Natural killer cell (primary cell): ENCODE measurements at regions not wholly inside any gene's neighbourhood (a gene's known extent, or its start where the extent isn't known, plus 50 kb on each side); places are given as distances from the start of the nearest gene placed in this dataset.

Experiments used
- ATAC-seq, 3 donors: fragments of 150-1000 bp in 2 of 3; fragments of 200-7000 bp in 1 of 3; cut with Tn5 transposase; 1 replicate in 1 of 3; 2 replicates in 2 of 3; pipeline ENCODE4 v1.10.0; 2021; ENCODE audit warnings: mild to moderate bottlenecking in 2 of 3, moderate library complexity in 2 of 3
- DNase-seq, 2 donors: peaks; one replicate each; pipeline versions ENCODE4 v3.0.0 to v3.0.0-alpha.2; 2013 to 2021; ENCODE audit warnings: mixed read lengths in 1 of 2
- H3K27ac ChIP-seq: one replicate; pipeline ENCODE4 v1.5.1; 2013; ENCODE audit warnings: mild to moderate bottlenecking, low read length
- H3K27me3 ChIP-seq: one replicate; pipeline ENCODE4 v1.6.1; 2013; ENCODE audit warnings: low read length; ENCODE audit not compliant: control insufficient read depth, insufficient read depth
- H3K36me3 ChIP-seq: one replicate; pipeline ENCODE4 v1.6.1; 2013; ENCODE audit warnings: low read length; ENCODE audit not compliant: control insufficient read depth, insufficient read depth
- H3K4me1 ChIP-seq: one replicate; pipeline ENCODE4 v1.6.1; 2013; ENCODE audit warnings: low read length; ENCODE audit not compliant: control insufficient read depth, insufficient read depth
- H3K4me3 ChIP-seq: one replicate; pipeline ENCODE4 v1.5.1; 2013; ENCODE audit warnings: low read length
- H3K9me3 ChIP-seq: one replicate; pipeline ENCODE4 v1.6.1; 2013; ENCODE audit warnings: low read length; ENCODE audit not compliant: control insufficient read depth, insufficient read depth
- H3K27ac Mint-ChIP-seq, 2 donors: one replicate each; pipeline ENCODE4 v1.8.0; 2022; ENCODE audit warnings: mild to moderate bottlenecking in 2 of 2, mixed read lengths in 2 of 2, moderate library complexity in 1 of 2
- H3K27me3 Mint-ChIP-seq, 2 donors: one replicate each; pipeline ENCODE4 v1.8.0; 2022; ENCODE audit warnings: low read depth in 2 of 2, mixed read lengths in 2 of 2
- H3K36me3 Mint-ChIP-seq: one replicate; pipeline ENCODE4 v1.8.0; 2022; ENCODE audit warnings: mixed read lengths
- H3K4me1 Mint-ChIP-seq, 2 donors: one replicate each; pipeline ENCODE4 v1.8.0; 2022; ENCODE audit warnings: mixed read lengths in 2 of 2
- H3K4me3 Mint-ChIP-seq: one replicate; pipeline ENCODE4 v1.8.0; 2022; ENCODE audit warnings: mild to moderate bottlenecking, moderate library complexity, mixed read lengths
- H3K9me3 Mint-ChIP-seq, 2 donors: one replicate each; pipeline ENCODE4 v1.8.0; 2022; ENCODE audit warnings: mixed read lengths in 2 of 2
- WGBS: methylation state at CpG from one replicate; pipeline ENCODE4 v1.1.7; 2013; ENCODE audit warnings: missing lambda C conversion rate; ENCODE audit not compliant: insufficient coverage; 5-methylcytosine and 5-hydroxymethylcytosine counted together
- intact Hi-C: fragments of 100-400 bp; cut with micrococcal nuclease; formaldehyde crosslinking; loops from one replicate; pipeline ENCODE4 v1.14.2; 2022
- TF ChIP-seq, protein P1 (sequence below): fragments of 200-600 bp; IDR thresholded peaks from one replicate; pipeline ENCODE4 v1.8.0; 2022; ENCODE audit warnings: antibody characterized with exemption

DNA sequence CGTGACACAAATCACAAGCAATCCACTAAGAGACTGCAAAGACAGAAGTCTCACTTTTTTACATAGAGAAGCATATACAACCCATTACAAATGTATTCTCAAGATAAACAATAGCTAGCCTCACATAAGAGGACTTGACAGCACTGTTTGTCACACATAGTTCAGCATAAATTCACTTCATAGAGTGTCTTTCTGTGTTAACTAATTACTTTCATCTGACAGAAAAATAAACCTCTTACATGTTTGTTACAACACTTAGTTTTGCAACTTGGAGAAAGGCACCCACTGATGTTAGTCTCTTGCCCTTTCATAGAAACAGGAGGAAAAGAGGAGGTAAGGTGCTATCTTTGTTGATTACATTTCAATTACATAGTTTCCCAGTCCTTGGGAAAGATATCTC is 2221.9 kb upstream of the RAG2 start:
- peaks cover under 1 to 9% of the 10 kb centered on the region in 2 donors for H3K9me3 Mint-ChIP-seq
- no peak overlapping the region for H3K4me3 Mint-ChIP-seq
- ATAC-seq (no peak), DNase-seq (no peak)
- H3K4me3 ChIP-seq: no peak overlapping the region
- H3K27me3 ChIP-seq: no peaks in the 10 kb centered on the region
- 100% methylated on average over 1 of the region's 1 CpG for WGBS
- intact Hi-C loops: no loop called here
- H3K27ac Mint-ChIP-seq: no peak overlapping the region
- no peaks in the 10 kb centered on the region for H3K9me3 ChIP-seq
- H3K27ac ChIP-seq: no peak overlapping the region
- TF ChIP-seq, protein P1, sequence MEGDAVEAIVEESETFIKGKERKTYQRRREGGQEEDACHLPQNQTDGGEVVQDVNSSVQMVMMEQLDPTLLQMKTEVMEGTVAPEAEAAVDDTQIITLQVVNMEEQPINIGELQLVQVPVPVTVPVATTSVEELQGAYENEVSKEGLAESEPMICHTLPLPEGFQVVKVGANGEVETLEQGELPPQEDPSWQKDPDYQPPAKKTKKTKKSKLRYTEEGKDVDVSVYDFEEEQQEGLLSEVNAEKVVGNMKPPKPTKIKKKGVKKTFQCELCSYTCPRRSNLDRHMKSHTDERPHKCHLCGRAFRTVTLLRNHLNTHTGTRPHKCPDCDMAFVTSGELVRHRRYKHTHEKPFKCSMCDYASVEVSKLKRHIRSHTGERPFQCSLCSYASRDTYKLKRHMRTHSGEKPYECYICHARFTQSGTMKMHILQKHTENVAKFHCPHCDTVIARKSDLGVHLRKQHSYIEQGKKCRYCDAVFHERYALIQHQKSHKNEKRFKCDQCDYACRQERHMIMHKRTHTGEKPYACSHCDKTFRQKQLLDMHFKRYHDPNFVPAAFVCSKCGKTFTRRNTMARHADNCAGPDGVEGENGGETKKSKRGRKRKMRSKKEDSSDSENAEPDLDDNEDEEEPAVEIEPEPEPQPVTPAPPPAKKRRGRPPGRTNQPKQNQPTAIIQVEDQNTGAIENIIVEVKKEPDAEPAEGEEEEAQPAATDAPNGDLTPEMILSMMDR: no peak
- no peaks in the 10 kb centered on the region for H3K4me1 ChIP-seq
- no peaks in the 10 kb centered on the region for H3K36me3 Mint-ChIP-seq
- H3K27me3 Mint-ChIP-seq: no peaks in the 10 kb centered on the region
- H3K4me1 Mint-ChIP-seq: no peaks in the 10 kb centered on the region
- no peaks in the 10 kb centered on the region for H3K36me3 ChIP-seq

DNA sequence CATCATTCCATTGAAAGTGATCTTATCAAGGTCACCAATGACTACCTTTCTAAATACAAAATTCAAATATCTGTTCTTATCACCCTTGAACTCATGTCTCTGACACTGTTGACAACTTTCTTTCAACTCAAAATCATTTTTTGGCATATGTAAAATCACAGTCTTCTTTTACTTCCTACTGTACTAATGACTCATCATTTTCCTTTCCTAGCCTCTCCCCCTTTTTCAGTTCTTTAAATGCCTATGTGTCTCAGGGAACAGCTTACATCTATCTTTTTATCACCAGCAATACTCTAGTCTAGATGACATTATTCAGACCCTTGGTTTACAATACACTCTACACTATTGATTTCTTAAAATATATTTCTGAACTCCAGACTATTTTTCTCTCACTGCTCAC is 2220.7 kb upstream of the RAG2 start:
- no peak overlapping the region for H3K27ac Mint-ChIP-seq
- intact Hi-C loops: no loop called here
- Histone ChIP-seq H3K9me3 (no peaks in the 10 kb centered on the region), H3K4me1 (no peaks in the 10 kb centered on the region), H3K27me3 (no peaks in the 10 kb centered on the region), H3K27ac (no peak overlapping the region), H3K4me3 (no peak overlapping the region), H3K36me3 (no peaks in the 10 kb centered on the region)
- H3K4me3 Mint-ChIP-seq: no peak overlapping the region
- DNase-seq (no peak), ATAC-seq (no peak)
- H3K27me3 Mint-ChIP-seq: no peaks in the 10 kb centered on the region
- no peaks in the 10 kb centered on the region for H3K36me3 Mint-ChIP-seq
- no peaks in the 10 kb centered on the region for H3K4me1 Mint-ChIP-seq
- peaks cover 0 to 3% of the 10 kb centered on the region in 2 donors for H3K9me3 Mint-ChIP-seq
- TF ChIP-seq, protein P1: no peak

DNA sequence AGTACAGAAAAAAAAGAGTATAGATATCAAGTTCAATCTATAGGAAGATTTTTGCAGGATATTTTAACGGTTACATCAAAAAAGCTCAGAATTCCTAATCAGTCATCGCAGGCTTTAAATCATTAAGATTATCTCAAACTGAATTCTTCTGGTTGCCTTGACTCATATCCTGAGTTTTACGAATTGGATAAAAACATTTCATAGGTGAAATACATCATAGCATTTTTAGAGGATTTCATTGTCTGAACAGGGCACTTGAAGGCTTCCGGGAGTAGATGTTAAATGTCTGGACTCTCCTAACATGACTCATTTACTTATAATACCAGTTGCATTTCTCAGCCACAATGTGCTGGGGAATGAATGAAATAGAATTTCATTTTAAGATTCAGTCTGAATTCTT is 2216.6 kb upstream of the RAG2 start:
- Histone ChIP-seq H3K27ac (no peak overlapping the region), H3K4me3 (no peak overlapping the region), H3K4me1 (no peaks in the 10 kb centered on the region), H3K36me3 (no peaks in the 10 kb centered on the region), H3K27me3 (no peaks in the 10 kb centered on the region), H3K9me3 (peaks cover 2% of the 10 kb centered on the region)
- Mint-ChIP-seq H3K27me3 (no peaks in the 10 kb centered on the region), H3K36me3 (no peaks in the 10 kb centered on the region), H3K27ac (no peak overlapping the region), H3K9me3 (peaks cover 2 to 3% of the 10 kb centered on the region in 2 donors), H3K4me3 (no peak overlapping the region), H3K4me1 (no peaks in the 10 kb centered on the region)
- ATAC-seq (no peak), DNase-seq (no peak)
- 94% methylated on average over 2 of the region's 4 CpGs for WGBS
- intact Hi-C loops: no loop called here
- TF ChIP-seq, protein P1: no peak

DNA sequence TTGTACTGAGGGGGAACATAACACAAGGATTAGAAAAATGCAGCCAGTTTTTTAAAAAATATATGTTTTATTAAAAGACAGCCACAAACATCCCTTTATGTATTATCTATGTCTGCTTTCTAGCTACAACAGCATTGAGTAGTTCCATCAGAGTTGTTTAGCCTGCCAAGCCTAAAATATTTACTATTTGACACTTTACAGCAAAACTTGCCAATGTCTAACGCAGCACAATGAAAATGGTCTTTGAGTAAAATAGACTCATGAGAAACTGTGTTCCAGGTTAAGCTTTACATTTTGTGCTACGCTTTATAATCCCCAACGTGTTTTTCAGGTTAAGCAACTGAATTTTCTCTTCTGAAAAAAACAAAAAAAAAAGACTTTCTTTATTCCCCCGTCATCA is 2211.5 kb upstream of the RAG2 start:
- TF ChIP-seq, protein P1: no peak
- 89% methylated on average over 4 of the region's 4 CpGs for whole genome bisulfite sequencing
- Mint-ChIP-seq H3K9me3 (peaks cover 3 to 4% of the 10 kb centered on the region in 2 donors), H3K4me1 (no peaks in the 10 kb centered on the region), H3K27me3 (no peaks in the 10 kb centered on the region), H3K4me3 (no peak overlapping the region), H3K36me3 (no peaks in the 10 kb centered on the region), H3K27ac (no peak overlapping the region)
- no peaks in the 10 kb centered on the region for H3K36me3 ChIP-seq
- no peaks in the 10 kb centered on the region for H3K4me1 ChIP-seq
- H3K27ac ChIP-seq: no peak overlapping the region
- ATAC-seq: no peak
- H3K9me3 ChIP-seq: peaks cover 2% of the 10 kb centered on the region
- no peaks in the 10 kb centered on the region for H3K27me3 ChIP-seq
- intact Hi-C loops: no loop called here
- H3K4me3 ChIP-seq: no peak overlapping the region
- DNase-seq: no peak
